ENCODE measurements at regions not wholly inside any gene's neighbourhood (a gene's known extent, or its start where the extent isn't known, plus 50 kb on each side); places are given as distances from the start of the nearest gene placed in this dataset.

- no peak overlapping the region for H3K27ac Mint-ChIP-seq (ENCODE audit: unreplicated experiment)
- no peak for DNase-seq (ENCODE audit: low spot score)
- H3K36me3 Mint-ChIP-seq (ENCODE audit: low read depth) = no peaks in the 10 kb centered on the region
- H3K9me3 Mint-ChIP-seq (ENCODE audit: low read depth) = peaks cover 5% of the 10 kb centered on the region
- no peak for TF ChIP-seq CTCF (IDR thresholded peaks at IDR 0.05)
- H3K27me3 Mint-ChIP-seq (ENCODE audit: low read depth) = no peaks in the 10 kb centered on the region
- no peaks in the 10 kb centered on the region for H3K4me1 Mint-ChIP-seq (ENCODE audit: low read depth)
- H3K4me3 Mint-ChIP-seq (ENCODE audit: unreplicated experiment) = no peak overlapping the region
These were observed 811.6 kb downstream of the GLUD2 start for GRCh38 chrX:121858867-121859647.

- Mint-ChIP-seq H3K4me1 (ENCODE audit: low read depth) (peaks cover 10% of the 10 kb centered on the region), H3K36me3 (ENCODE audit: low read depth) (no peaks in the 10 kb centered on the region), H3K27me3 (ENCODE audit: low read depth) (peaks cover 3% of the 10 kb centered on the region), H3K9me3 (ENCODE audit: low read depth) (no peaks in the 10 kb centered on the region), H3K4me3 (ENCODE audit: unreplicated experiment) (no peak overlapping the region), H3K27ac (ENCODE audit: unreplicated experiment) (no peak overlapping the region)
- TF ChIP-seq CTCF (IDR thresholded peaks at IDR 0.05) = no peak
- no peak for DNase-seq (ENCODE audit: low spot score)
These were observed 816.6 kb downstream of the GLUD2 start for GRCh38 chrX:121863976-121864375.

GRCh38 chrX:121864561-121864960 is 817.2 kb downstream of the GLUD2 start:
- H3K9me3 Mint-ChIP-seq (ENCODE audit: low read depth) = no peaks in the 10 kb centered on the region
- H3K27me3 Mint-ChIP-seq (ENCODE audit: low read depth) = peaks cover 3% of the 10 kb centered on the region

GRCh38 chrX:121869876-121870477 is 822.6 kb downstream of the GLUD2 start:
- Mint-ChIP-seq H3K9me3 (ENCODE audit: low read depth) (no peaks in the 10 kb centered on the region), H3K36me3 (ENCODE audit: low read depth) (no peaks in the 10 kb centered on the region), H3K4me1 (ENCODE audit: low read depth) (peaks cover 2% of the 10 kb centered on the region), H3K4me3 (ENCODE audit: unreplicated experiment) (no peak overlapping the region), H3K27me3 (ENCODE audit: low read depth) (peaks cover 3% of the 10 kb centered on the region), H3K27ac (ENCODE audit: unreplicated experiment) (no peak overlapping the region)
- DNase-seq (ENCODE audit: low spot score) = peak; percentile 82
- TF ChIP-seq CTCF (IDR thresholded peaks at IDR 0.05) = no peak

More at GRCh38 chrX:121864561-121864960, 817.2 kb downstream of the GLUD2 start:
- TF ChIP-seq CTCF (IDR thresholded peaks at IDR 0.05) = no peak
- Mint-ChIP-seq H3K36me3 (ENCODE audit: low read depth) (no peaks in the 10 kb centered on the region), H3K27ac (ENCODE audit: unreplicated experiment) (no peak overlapping the region), H3K4me1 (ENCODE audit: low read depth) (peaks cover 10% of the 10 kb centered on the region), H3K4me3 (ENCODE audit: unreplicated experiment) (no peak overlapping the region)
- DNase-seq (ENCODE audit: low spot score) = no peak

- H3K9me3 Mint-ChIP-seq (ENCODE audit: low read depth) = no peaks in the 10 kb centered on the region
- no peaks in the 10 kb centered on the region for H3K36me3 Mint-ChIP-seq (ENCODE audit: low read depth)
- DNase-seq (ENCODE audit: low spot score) = peak; percentile 56
- no peak for TF ChIP-seq CTCF (IDR thresholded peaks at IDR 0.05)
- no peak overlapping the region for H3K4me3 Mint-ChIP-seq (ENCODE audit: unreplicated experiment)
- H3K27me3 Mint-ChIP-seq (ENCODE audit: low read depth) = peaks cover 3% of the 10 kb centered on the region
- H3K4me1 Mint-ChIP-seq (ENCODE audit: low read depth) = no peaks in the 10 kb centered on the region
- H3K27ac Mint-ChIP-seq (ENCODE audit: unreplicated experiment) = no peak overlapping the region
These were observed 823.7 kb downstream of the GLUD2 start for GRCh38 chrX:121871122-121871521.
